ENCODE measurements at regions not wholly inside any gene's neighbourhood (a gene's known extent, or its start where the extent isn't known, plus 50 kb on each side); places are given as distances from the start of the nearest gene placed in this dataset.
A peak's percentile ranks its signal among the peaks of the same experiment; 100 is the strongest.
"Not testable (repeated sequence)": the region's sequence is repeated elsewhere in the genome, so short reads cannot be mapped to it uniquely, and the experiment has no call there.

DNA sequence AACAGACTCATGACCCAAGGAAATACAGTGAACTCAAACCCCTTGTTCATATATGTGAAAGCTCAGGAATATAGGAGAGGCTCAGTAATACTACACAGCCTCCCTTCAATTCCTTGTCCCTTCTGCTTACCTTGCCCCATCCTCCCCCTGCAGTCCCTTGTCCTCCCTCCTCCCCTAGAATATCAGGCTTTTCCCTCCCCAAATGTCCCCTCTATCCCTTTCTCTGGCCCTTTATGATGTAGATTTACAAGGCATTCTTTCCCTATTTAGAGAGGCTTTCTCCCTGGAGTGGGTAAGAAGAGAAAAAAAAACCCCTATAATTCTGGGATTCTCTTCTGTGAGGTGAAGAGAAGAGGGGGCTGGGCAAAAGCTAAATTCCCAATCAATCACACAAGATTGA lies 64.9 kb upstream of the KBTBD8 start:
- Histone ChIP-seq H3K27ac (no peak overlapping the region), H3K4me3 (no peak overlapping the region)
- no peak for DNase-seq (ENCODE audit: low spot score)
- TF ChIP-seq, protein P1, sequence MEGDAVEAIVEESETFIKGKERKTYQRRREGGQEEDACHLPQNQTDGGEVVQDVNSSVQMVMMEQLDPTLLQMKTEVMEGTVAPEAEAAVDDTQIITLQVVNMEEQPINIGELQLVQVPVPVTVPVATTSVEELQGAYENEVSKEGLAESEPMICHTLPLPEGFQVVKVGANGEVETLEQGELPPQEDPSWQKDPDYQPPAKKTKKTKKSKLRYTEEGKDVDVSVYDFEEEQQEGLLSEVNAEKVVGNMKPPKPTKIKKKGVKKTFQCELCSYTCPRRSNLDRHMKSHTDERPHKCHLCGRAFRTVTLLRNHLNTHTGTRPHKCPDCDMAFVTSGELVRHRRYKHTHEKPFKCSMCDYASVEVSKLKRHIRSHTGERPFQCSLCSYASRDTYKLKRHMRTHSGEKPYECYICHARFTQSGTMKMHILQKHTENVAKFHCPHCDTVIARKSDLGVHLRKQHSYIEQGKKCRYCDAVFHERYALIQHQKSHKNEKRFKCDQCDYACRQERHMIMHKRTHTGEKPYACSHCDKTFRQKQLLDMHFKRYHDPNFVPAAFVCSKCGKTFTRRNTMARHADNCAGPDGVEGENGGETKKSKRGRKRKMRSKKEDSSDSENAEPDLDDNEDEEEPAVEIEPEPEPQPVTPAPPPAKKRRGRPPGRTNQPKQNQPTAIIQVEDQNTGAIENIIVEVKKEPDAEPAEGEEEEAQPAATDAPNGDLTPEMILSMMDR (IDR thresholded peaks at IDR 0.05): no peak

DNA sequence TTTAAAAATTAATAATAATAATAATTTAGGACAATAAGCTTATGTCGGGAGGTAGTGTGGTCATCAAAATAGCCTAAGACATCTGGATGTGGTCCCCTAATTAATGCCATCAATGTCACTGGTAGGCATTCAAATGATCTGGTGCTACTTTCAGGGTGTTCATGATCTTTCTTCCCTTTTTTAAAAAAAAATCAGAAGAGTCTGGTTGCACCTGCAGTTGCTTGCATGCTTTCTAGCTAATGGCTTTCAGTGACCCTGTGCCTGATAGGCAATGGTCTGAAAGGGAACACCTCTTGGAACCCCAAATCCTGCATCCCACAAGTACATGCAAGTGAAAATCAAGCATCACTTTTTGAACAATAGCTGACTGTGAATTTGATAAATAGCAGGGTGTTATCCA lies 64.1 kb upstream of the KBTBD8 start:
- DNase-seq (ENCODE audit: low spot score): no peak
- Histone ChIP-seq H3K4me3 (no peak overlapping the region), H3K27ac (no peak overlapping the region)
- TF ChIP-seq, protein P1 (IDR thresholded peaks at IDR 0.05): no peak

DNA sequence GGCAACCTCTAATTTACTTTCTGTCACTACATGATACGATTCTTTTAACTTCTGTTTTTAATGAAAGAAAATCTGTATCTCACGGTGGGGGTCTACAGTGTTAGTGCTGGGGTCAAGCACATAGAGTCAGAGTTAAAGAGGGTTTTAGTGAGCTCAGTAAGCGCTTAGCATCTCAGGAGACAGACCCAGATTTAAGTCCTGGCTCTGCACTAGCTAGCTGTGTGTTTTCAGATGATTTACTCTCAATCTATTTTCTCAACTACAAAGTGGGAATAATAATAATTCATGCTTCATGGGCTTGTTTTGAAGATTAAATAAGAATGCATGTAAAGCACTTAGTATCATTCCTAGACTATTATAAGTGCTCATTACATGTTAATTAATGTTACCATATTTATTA lies 63.4 kb upstream of the KBTBD8 start:
- TF ChIP-seq, protein P1 (IDR thresholded peaks at IDR 0.05): no peak
- no peak overlapping the region for H3K4me3 ChIP-seq
- DNase-seq (ENCODE audit: low spot score): no peak

DNA sequence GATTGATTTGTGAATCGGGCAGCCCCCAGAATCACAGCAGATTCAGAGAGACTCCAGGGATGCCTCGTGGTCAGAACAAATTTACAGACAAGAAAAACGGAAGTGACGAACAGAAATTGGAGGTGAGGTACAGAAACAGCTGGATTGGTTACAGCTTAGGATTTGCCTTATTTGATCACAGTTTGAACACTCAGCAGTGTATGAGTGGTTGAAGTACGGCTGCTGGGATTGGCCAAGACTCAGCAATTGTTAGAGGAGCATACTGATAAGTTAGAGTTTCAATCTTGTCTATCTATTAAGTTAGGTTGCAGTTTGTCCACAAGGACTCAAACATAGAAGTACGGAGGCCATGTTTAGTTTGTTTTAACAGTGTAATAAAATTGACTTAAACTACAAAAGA lies 61.1 kb upstream of the KBTBD8 start:
- not testable (repeated sequence) for H3K4me3 ChIP-seq; DNase-seq (ENCODE audit: low spot score); H3K27ac ChIP-seq

More for the DNA sequence above, 63.4 kb upstream of the KBTBD8 start:
- no peak overlapping the region for H3K27ac ChIP-seq

DNA sequence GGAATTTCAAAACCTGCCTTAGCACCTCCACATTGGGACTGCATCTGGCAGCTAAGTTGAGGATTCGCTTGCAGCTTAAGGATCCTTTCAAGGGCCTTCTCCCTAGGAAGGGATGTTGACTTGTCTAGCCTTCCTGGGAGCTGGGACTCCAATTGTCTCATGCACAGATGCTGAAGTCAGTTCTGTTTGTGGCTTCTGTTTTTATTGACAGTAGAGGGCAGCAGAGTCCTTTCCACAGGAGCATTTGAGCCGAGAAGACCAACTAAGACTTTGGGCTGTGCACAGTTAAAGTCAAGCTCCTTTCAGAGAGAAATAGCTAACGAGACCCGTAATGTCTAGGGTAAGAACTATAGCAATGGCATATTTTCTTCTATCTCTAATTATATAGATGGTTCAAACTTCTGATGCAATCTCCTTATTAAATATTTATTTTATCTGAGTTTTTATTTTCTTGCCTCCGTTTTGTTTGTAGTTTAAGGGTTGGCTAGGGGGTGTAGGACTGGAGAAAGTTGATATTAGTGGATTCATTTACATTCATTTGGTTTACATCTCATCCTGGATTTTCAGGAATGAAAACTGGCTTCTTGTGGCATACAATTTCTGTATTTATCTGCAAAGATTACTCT lies 59.7 kb upstream of the KBTBD8 start:
- TF ChIP-seq, protein P1 (IDR thresholded peaks at IDR 0.05): peak; percentile 61
- DNase-seq (ENCODE audit: low spot score): no peak
- no peak overlapping the region for H3K4me3 ChIP-seq
- H3K27ac ChIP-seq: no peak overlapping the region

DNA sequence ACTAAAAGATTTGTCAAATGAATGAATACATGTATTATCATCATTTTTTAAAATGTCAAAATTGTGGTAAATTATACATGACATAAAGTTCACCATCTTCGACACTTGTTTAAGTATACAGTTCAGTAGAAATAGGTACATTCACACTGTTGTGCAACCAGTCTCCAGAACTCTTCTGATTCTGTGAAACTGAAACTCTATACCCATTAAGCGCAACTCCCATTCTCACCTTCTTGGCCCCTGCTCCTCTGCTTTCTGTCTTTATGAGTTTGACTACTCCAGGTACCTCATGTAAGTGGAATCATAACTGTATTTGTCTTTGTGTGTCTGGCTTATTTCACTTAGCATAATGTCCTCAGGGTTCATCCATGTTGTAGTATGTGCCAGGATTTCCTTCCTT lies 50.1 kb upstream of the KBTBD8 start:
- no peak overlapping the region for H3K4me3 ChIP-seq
- DNase-seq (ENCODE audit: low spot score): no peak
- H3K27ac ChIP-seq: no peak overlapping the region
- TF ChIP-seq, protein P1 (IDR thresholded peaks at IDR 0.05): no peak
